MG63 (cell line): ENCODE measurements at regions not wholly inside any gene's neighbourhood (a gene's known extent, or its start where the extent isn't known, plus 50 kb on each side); places are given as distances from the start of the nearest gene placed in this dataset.

Experiments used
- DNase-seq: peaks from one replicate; pipeline ENCODE4 v3.0.0-alpha.2; 2020
- H3K27me3 ChIP-seq: fragments of 250-450 bp; sonication (Bioruptor Pico); 2 replicates; pipeline ENCODE4 v1.5.1; 2020; ENCODE audit warnings: mild to moderate bottlenecking, moderate library complexity
- H3K36me3 ChIP-seq: fragments of 250-450 bp; sonication (Bioruptor Pico); 2 replicates; pipeline ENCODE4 v1.5.1; 2020; ENCODE audit warnings: mild to moderate bottlenecking, moderate library complexity
- H3K4me3 ChIP-seq: fragments of 250-450 bp; sonication (Bioruptor Pico); 2 replicates; pipeline ENCODE4 v1.5.1; 2020; ENCODE audit warnings: mild to moderate bottlenecking, moderate library complexity
- H3K9me3 ChIP-seq: fragments of 250-450 bp; sonication (Bioruptor Pico); 2 replicates; pipeline ENCODE4 v1.5.1; 2020; ENCODE audit warnings: mild to moderate bottlenecking, moderate library complexity

GRCh38 chr5:113808956-113809355 lies 295.5 kb downstream of the YTHDC2 start:
- H3K9me3 ChIP-seq = no peaks in the 10 kb centered on the region
- H3K36me3 ChIP-seq = no peaks in the 10 kb centered on the region
- no peak for DNase-seq
- no peak overlapping the region for H3K4me3 ChIP-seq
- H3K27me3 ChIP-seq = no peaks in the 10 kb centered on the region

GRCh38 chr5:113809626-113810025 lies 296.1 kb downstream of the YTHDC2 start:
- Histone ChIP-seq H3K4me3 (no peak overlapping the region), H3K36me3 (no peaks in the 10 kb centered on the region), H3K9me3 (no peaks in the 10 kb centered on the region), H3K27me3 (no peaks in the 10 kb centered on the region)
- DNase-seq = no peak

GRCh38 chr5:113813466-113813865 lies 300.0 kb downstream of the YTHDC2 start:
- Histone ChIP-seq H3K36me3 (no peaks in the 10 kb centered on the region), H3K4me3 (no peak overlapping the region), H3K27me3 (no peaks in the 10 kb centered on the region), H3K9me3 (no peaks in the 10 kb centered on the region)
- DNase-seq = no peak

- no peaks in the 10 kb centered on the region for H3K27me3 ChIP-seq
- H3K4me3 ChIP-seq = no peak overlapping the region
- no peaks in the 10 kb centered on the region for H3K36me3 ChIP-seq
Observed at GRCh38 chr5:113817683-113818082, 304.2 kb downstream of the YTHDC2 start.

GRCh38 chr5:113823696-113824095 lies 310.2 kb downstream of the YTHDC2 start:
- no peaks in the 10 kb centered on the region for H3K36me3 ChIP-seq
- H3K27me3 ChIP-seq = no peaks in the 10 kb centered on the region
- H3K4me3 ChIP-seq = no peak overlapping the region
- DNase-seq = no peak
- no peaks in the 10 kb centered on the region; the same call in 1 of the 2 replicates for H3K9me3 ChIP-seq

More at GRCh38 chr5:113817683-113818082, 304.2 kb downstream of the YTHDC2 start:
- no peaks in the 10 kb centered on the region; the same call in 1 of the 2 replicates for H3K9me3 ChIP-seq
- DNase-seq = no peak

GRCh38 chr5:113824307-113824706 lies 310.8 kb downstream of the YTHDC2 start:
- H3K4me3 ChIP-seq = no peak overlapping the region
- no peak for DNase-seq
- H3K36me3 ChIP-seq = no peaks in the 10 kb centered on the region
- no peaks in the 10 kb centered on the region; the same call in 1 of the 2 replicates for H3K9me3 ChIP-seq
- H3K27me3 ChIP-seq = no peaks in the 10 kb centered on the region

- Histone ChIP-seq H3K27me3 (no peaks in the 10 kb centered on the region), H3K36me3 (no peaks in the 10 kb centered on the region), H3K9me3 (no peaks in the 10 kb centered on the region; the same call in 1 of the 2 replicates), H3K4me3 (no peak overlapping the region)
- no peak for DNase-seq
Observed at GRCh38 chr5:113825176-113825575, 311.7 kb downstream of the YTHDC2 start.

- peaks cover 3% of the 10 kb centered on the region; the same call in 1 of the 2 replicates for H3K27me3 ChIP-seq
- no peak for DNase-seq
Observed at GRCh38 chr5:113846941-113847340, 333.4 kb downstream of the YTHDC2 start.

GRCh38 chr5:113864437-113864836 lies 350.9 kb downstream of the YTHDC2 start:
- Histone ChIP-seq H3K9me3 (no peaks in the 10 kb centered on the region), H3K4me3 (no peak overlapping the region), H3K36me3 (no peaks in the 10 kb centered on the region), H3K27me3 (no peaks in the 10 kb centered on the region)
- DNase-seq = no peak

More at GRCh38 chr5:113846941-113847340, 333.4 kb downstream of the YTHDC2 start:
- Histone ChIP-seq H3K9me3 (no peaks in the 10 kb centered on the region), H3K36me3 (no peaks in the 10 kb centered on the region), H3K4me3 (no peak overlapping the region)

GRCh38 chr5:113866763-113867162 lies 353.3 kb downstream of the YTHDC2 start:
- Histone ChIP-seq H3K27me3 (no peaks in the 10 kb centered on the region), H3K36me3 (no peaks in the 10 kb centered on the region), H3K4me3 (no peak overlapping the region), H3K9me3 (no peaks in the 10 kb centered on the region)
- no peak for DNase-seq

GRCh38 chr5:113869611-113870010 lies 356.1 kb downstream of the YTHDC2 start:
- H3K4me3 ChIP-seq = no peak overlapping the region
- no peaks in the 10 kb centered on the region for H3K27me3 ChIP-seq
- no peaks in the 10 kb centered on the region for H3K36me3 ChIP-seq
- DNase-seq = no peak
- H3K9me3 ChIP-seq = no peaks in the 10 kb centered on the region

GRCh38 chr5:113871972-113872371 lies 358.5 kb downstream of the YTHDC2 start:
- no peak for DNase-seq
- Histone ChIP-seq H3K4me3 (no peak overlapping the region), H3K9me3 (no peaks in the 10 kb centered on the region), H3K27me3 (no peaks in the 10 kb centered on the region), H3K36me3 (no peaks in the 10 kb centered on the region)

- H3K4me3 ChIP-seq = no peak overlapping the region
Observed at GRCh38 chr5:113875096-113875495, 361.6 kb downstream of the YTHDC2 start.

GRCh38 chr5:113891491-113891890 lies 378.0 kb downstream of the YTHDC2 start:
- no peak overlapping the region for H3K4me3 ChIP-seq
- H3K9me3 ChIP-seq = no peaks in the 10 kb centered on the region
- DNase-seq = no peak
- H3K36me3 ChIP-seq = no peaks in the 10 kb centered on the region
- peaks cover 5% of the 10 kb centered on the region; the same call in 1 of the 2 replicates for H3K27me3 ChIP-seq

More at GRCh38 chr5:113875096-113875495, 361.6 kb downstream of the YTHDC2 start:
- Histone ChIP-seq H3K27me3 (no peaks in the 10 kb centered on the region; the same call in 1 of the 2 replicates), H3K36me3 (no peaks in the 10 kb centered on the region), H3K9me3 (no peaks in the 10 kb centered on the region)
- no peak for DNase-seq

- Histone ChIP-seq H3K36me3 (no peaks in the 10 kb centered on the region), H3K27me3 (peaks cover 5% of the 10 kb centered on the region), H3K4me3 (no peak overlapping the region), H3K9me3 (no peaks in the 10 kb centered on the region)
- DNase-seq = no peak
Observed at GRCh38 chr5:113896789-113897188, 383.3 kb downstream of the YTHDC2 start.

- H3K4me3 ChIP-seq = no peak overlapping the region
Observed at GRCh38 chr5:113897748-113898147, 384.3 kb downstream of the YTHDC2 start.

GRCh38 chr5:113900141-113900540 lies 386.6 kb downstream of the YTHDC2 start:
- no peaks in the 10 kb centered on the region for H3K9me3 ChIP-seq
- H3K4me3 ChIP-seq = no peak overlapping the region
- H3K27me3 ChIP-seq = peaks cover 2% of the 10 kb centered on the region; the same call in 1 of the 2 replicates
- H3K36me3 ChIP-seq = no peaks in the 10 kb centered on the region
- DNase-seq = no peak

More at GRCh38 chr5:113897748-113898147, 384.3 kb downstream of the YTHDC2 start:
- H3K36me3 ChIP-seq = no peaks in the 10 kb centered on the region
- no peaks in the 10 kb centered on the region for H3K9me3 ChIP-seq
- peaks cover 7% of the 10 kb centered on the region for H3K27me3 ChIP-seq
- no peak for DNase-seq

- Histone ChIP-seq H3K36me3 (no peaks in the 10 kb centered on the region), H3K9me3 (no peaks in the 10 kb centered on the region), H3K27me3 (peaks cover 2% of the 10 kb centered on the region; the same call in 1 of the 2 replicates), H3K4me3 (no peak overlapping the region)
- DNase-seq = no peak
Observed at GRCh38 chr5:113900816-113901215, 387.3 kb downstream of the YTHDC2 start.
